B cell (primary cell): ENCODE measurements at regions not wholly inside any gene's neighbourhood (a gene's known extent, or its start where the extent isn't known, plus 50 kb on each side); places are given as distances from the start of the nearest gene placed in this dataset.

Experiments
- ATAC-seq: fragments of 200-7000 bp; cut with Tn5 transposase; one replicate; pipeline ENCODE4 v1.10.0; 2021; ENCODE audit warnings: low read depth, mild to moderate bottlenecking, moderate number of reproducible peaks, moderate library complexity
- CTCF ChIA-PET: fragments of 350-600 bp; sonication (Branson Sonifier 250); formaldehyde crosslinking; loops from one replicate; lab custom pipeline; 2021; ENCODE audit warnings: antibody characterized with exemption, inconsistent platforms; lab: Charles Lee
- POLR2A ChIA-PET: fragments of 350-600 bp; sonication (Branson Sonifier 250); formaldehyde crosslinking; loops from one replicate; lab custom pipeline; 2021; ENCODE audit warnings: antibody characterized with exemption; lab: Charles Lee
- DNase-seq: peaks from one replicate; pipeline ENCODE4 v3.0.0; 2013
- H2AFZ ChIP-seq: 2 replicates; pipeline ENCODE4 v1.6.1; 2012; ENCODE audit warnings: mild to moderate bottlenecking, low read depth, low read length; ENCODE audit not compliant: insufficient read depth, poor library complexity, severe bottlenecking
- H3K27ac ChIP-seq, 2 donors: 1 replicate in 1 of 2; 2 replicates in 1 of 2; pipeline ENCODE4 v1.5.1; 2012 to 2013; ENCODE audit warnings: low read length in 2 of 2, mild to moderate bottlenecking in 2 of 2, moderate library complexity in 1 of 2
- H3K27me3 ChIP-seq, 4 experiments: fragments of 200-600 bp in 1 of 4; sonication (generic) in 1 of 4; replicated peaks in 1 of 4; 1 replicate in 2 of 4; 2 replicates in 2 of 4; pipeline versions ENCODE4 v1.6.1 to v1.7.0; 2013 to 2016; ENCODE audit warnings: low read length in 3 of 4, mild to moderate bottlenecking in 2 of 4, mixed read lengths in 1 of 4, moderate library complexity in 1 of 4; ENCODE audit not compliant: insufficient read depth in 4 of 4, control insufficient read depth in 3 of 4; ENCODE audit errors: control extremely low read depth in 1 of 4
- H3K36me3 ChIP-seq, 2 experiments: replicated peaks in 1 of 2; 1 replicate in 1 of 2; 2 replicates in 1 of 2; pipeline versions ENCODE4 v1.6.1 to v1.7.1; 2013; ENCODE audit warnings: low read length in 1 of 2; ENCODE audit not compliant: insufficient read depth in 2 of 2, control insufficient read depth in 1 of 2; ENCODE audit errors: control extremely low read depth in 1 of 2, extremely low read depth in 1 of 2
- H3K4me1 ChIP-seq, 2 donors: fragments of 200-600 bp in 1 of 2; sonication (generic) in 1 of 2; 1 replicate in 1 of 2; 2 replicates in 1 of 2; pipeline versions ENCODE4 v1.5.1 to v1.6.1; 2013 to 2017; ENCODE audit warnings: low read length in 2 of 2; ENCODE audit not compliant: control insufficient read depth in 2 of 2, insufficient read depth in 2 of 2
- H3K4me2 ChIP-seq: replicated peaks from 2 replicates; pipeline ENCODE3; 2012; ENCODE audit warnings: mild to moderate bottlenecking, low read depth, low read length; ENCODE audit not compliant: poor library complexity, severe bottlenecking
- H3K4me3 ChIP-seq, 5 experiments: fragments of 200-600 bp in 1 of 5; sonication (generic) in 1 of 5; 1 replicate in 3 of 5; 2 replicates in 2 of 5; pipeline versions ENCODE4 v1.5.1 to v1.7.0; 2011 to 2016; ENCODE audit warnings: low read length in 4 of 5, mild to moderate bottlenecking in 4 of 5, low read depth in 2 of 5, control low read depth in 1 of 5, moderate library complexity in 1 of 5; ENCODE audit not compliant: insufficient read depth in 1 of 5; ENCODE audit errors: control extremely low read depth in 1 of 5, extremely low read depth in 1 of 5
- H3K79me2 ChIP-seq: fragments of 200-600 bp; sonication (generic); one replicate; pipeline ENCODE4 v1.6.0; 2016; ENCODE audit warnings: low read length; ENCODE audit not compliant: control insufficient read depth, insufficient read depth
- H3K9ac ChIP-seq: fragments of 200-600 bp; sonication (generic); 2 replicates; pipeline ENCODE4 v1.6.1; 2017; ENCODE audit warnings: mild to moderate bottlenecking, low read length, moderate library complexity
- H3K9me3 ChIP-seq, 3 donors: one replicate each; pipeline versions ENCODE4 v1.6.1 to v1.7.1; 2013; ENCODE audit warnings: low read length in 2 of 3; ENCODE audit not compliant: control insufficient read depth in 2 of 3, insufficient read depth in 1 of 3; ENCODE audit errors: control extremely low read depth in 1 of 3
- H4K20me1 ChIP-seq: 2 replicates; pipeline ENCODE4 v1.6.0; 2012; ENCODE audit warnings: mild to moderate bottlenecking, low read length; ENCODE audit not compliant: insufficient read depth, control insufficient read depth, poor library complexity, severe bottlenecking
- H3K27ac Mint-ChIP-seq: one replicate; pipeline ENCODE4 v1.8.0; 2021; ENCODE audit warnings: mixed read lengths
- H3K27me3 Mint-ChIP-seq: one replicate; pipeline ENCODE4 v1.8.0; 2021; ENCODE audit warnings: mixed read lengths
- H3K4me1 Mint-ChIP-seq: one replicate; pipeline ENCODE4 v1.8.0; 2021; ENCODE audit warnings: mixed read lengths
- H3K4me3 Mint-ChIP-seq: one replicate; pipeline ENCODE4 v1.8.0; 2021; ENCODE audit warnings: mixed read lengths
- H3K9me3 Mint-ChIP-seq: one replicate; pipeline ENCODE4 v1.8.0; 2022; ENCODE audit warnings: mixed read lengths; ENCODE audit not compliant: insufficient read depth
- EZH2 ChIP-seq: IDR thresholded peaks from 2 replicates; pipeline ENCODE4 v1.6.1; 2012; ENCODE audit warnings: borderline replicate concordance, low read depth, mild to moderate bottlenecking, moderate library complexity, low read length; ENCODE audit not compliant: insufficient read depth, poor library complexity, severe bottlenecking
- WGBS: methylation state at CpG from one replicate; pipeline ENCODE4 v1.1.5; 2013; ENCODE audit warnings: missing lambda C conversion rate; ENCODE audit not compliant: insufficient coverage; 5-methylcytosine and 5-hydroxymethylcytosine counted together
- intact Hi-C: fragments of 100-400 bp; cut with micrococcal nuclease; formaldehyde crosslinking; loops from one replicate; pipeline ENCODE4 v1.10.0; 2022
- TF ChIP-seq, protein P1 (sequence below): fragments of 200-600 bp; IDR thresholded peaks from one replicate; pipeline ENCODE4 v1.8.0; 2022; ENCODE audit warnings: antibody characterized with exemption, mild to moderate bottlenecking

DNA sequence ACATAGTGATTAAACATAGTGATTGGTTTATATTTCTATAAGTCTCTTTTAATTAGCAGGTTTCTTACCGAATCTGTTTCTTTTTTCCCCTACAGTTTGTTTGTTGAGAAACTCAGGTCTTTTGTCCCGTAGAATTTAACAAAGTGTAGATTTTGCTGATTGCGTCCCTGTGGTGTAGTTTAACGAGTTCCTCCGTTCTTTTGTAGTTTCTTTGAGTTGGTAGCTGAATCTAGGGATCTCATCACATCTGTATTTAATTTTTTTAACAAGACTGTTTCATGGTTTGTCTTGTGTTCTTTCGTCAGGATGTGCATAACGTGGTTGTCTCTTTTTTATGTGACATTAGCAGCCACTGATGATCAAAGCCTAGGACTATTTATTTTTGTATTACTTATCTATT lies 111.1 kb downstream of the AKAP11 start:
- Histone ChIP-seq H3K36me3 (no peaks in the 10 kb centered on the region), H3K4me1 (peaks cover 32 to 33% of the 10 kb centered on the region in 2 donors), H3K4me2 (no peak overlapping the region), H4K20me1 (no peaks in the 10 kb centered on the region), H3K79me2 (no peaks in the 10 kb centered on the region), H3K27me3 (no peaks in the 10 kb centered on the region), H3K4me3 (no peak overlapping the region), H2AFZ (no peak overlapping the region), H3K9ac (no peak overlapping the region), H3K27ac (no peak overlapping the region), H3K9me3 (peaks cover 0 to 8% (median 0%) of the 10 kb centered on the region in 3 donors)
- ATAC-seq (no peak), DNase-seq (no peak)
- H3K9me3 Mint-ChIP-seq = no peaks in the 10 kb centered on the region
- H3K4me1 Mint-ChIP-seq = peaks cover 42% of the 10 kb centered on the region
- WGBS = no CpG with 5 or more reads among the region's 7 CpGs
- CTCF ChIA-PET = no interaction called here
- no peaks in the 10 kb centered on the region for H3K27me3 Mint-ChIP-seq
- H3K4me3 Mint-ChIP-seq = no peak overlapping the region
- intact Hi-C loops = no loop called here
- POLR2A ChIA-PET = no interaction called here
- no peak overlapping the region for H3K27ac Mint-ChIP-seq
- TF ChIP-seq, protein P1, sequence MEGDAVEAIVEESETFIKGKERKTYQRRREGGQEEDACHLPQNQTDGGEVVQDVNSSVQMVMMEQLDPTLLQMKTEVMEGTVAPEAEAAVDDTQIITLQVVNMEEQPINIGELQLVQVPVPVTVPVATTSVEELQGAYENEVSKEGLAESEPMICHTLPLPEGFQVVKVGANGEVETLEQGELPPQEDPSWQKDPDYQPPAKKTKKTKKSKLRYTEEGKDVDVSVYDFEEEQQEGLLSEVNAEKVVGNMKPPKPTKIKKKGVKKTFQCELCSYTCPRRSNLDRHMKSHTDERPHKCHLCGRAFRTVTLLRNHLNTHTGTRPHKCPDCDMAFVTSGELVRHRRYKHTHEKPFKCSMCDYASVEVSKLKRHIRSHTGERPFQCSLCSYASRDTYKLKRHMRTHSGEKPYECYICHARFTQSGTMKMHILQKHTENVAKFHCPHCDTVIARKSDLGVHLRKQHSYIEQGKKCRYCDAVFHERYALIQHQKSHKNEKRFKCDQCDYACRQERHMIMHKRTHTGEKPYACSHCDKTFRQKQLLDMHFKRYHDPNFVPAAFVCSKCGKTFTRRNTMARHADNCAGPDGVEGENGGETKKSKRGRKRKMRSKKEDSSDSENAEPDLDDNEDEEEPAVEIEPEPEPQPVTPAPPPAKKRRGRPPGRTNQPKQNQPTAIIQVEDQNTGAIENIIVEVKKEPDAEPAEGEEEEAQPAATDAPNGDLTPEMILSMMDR = no peak
- no peak for TF ChIP-seq EZH2

DNA sequence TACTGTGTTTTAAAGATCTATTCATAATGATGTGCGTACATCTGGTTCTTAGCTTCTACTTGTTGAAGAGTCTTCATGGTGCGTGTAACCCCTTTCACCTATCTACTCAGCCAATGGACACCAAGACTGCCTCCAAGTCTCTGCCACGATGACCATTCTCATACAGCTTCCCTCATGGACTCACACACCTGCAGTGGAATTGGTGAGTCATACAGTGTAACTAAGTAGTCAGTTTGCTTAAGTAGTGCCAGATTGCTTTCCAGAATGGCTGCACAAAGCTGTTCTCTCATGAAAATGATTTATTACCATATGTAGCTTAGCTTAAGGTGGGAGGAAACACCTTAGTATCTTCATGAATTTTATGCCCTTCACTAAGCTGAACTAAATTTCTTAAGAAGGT lies 112.3 kb downstream of the AKAP11 start:
- H3K27me3 ChIP-seq = no peaks in the 10 kb centered on the region
- DNase-seq = no peak
- no CpG with 5 or more reads among the region's 3 CpGs for WGBS
- peaks cover 20 to 25% of the 10 kb centered on the region in 2 donors for H3K4me1 ChIP-seq
- Mint-ChIP-seq H3K4me1 (peaks cover 34% of the 10 kb centered on the region), H3K27ac (no peak overlapping the region), H3K4me3 (no peak overlapping the region), H3K9me3 (no peaks in the 10 kb centered on the region), H3K27me3 (no peaks in the 10 kb centered on the region)
- H3K9me3 ChIP-seq = peaks cover 0 to 8% (median 0%) of the 10 kb centered on the region in 3 donors
- TF ChIP-seq, protein P1 = no peak
- TF ChIP-seq EZH2 = no peak
- ChIA-PET CTCF (interaction anchor here (0.9 kb wide), 1 partner anchor 15 kb away, joined by 4 read pairs; no protein-coding TSS in a partner anchor), POLR2A (no interaction called here)
- no peak overlapping the region for H3K27ac ChIP-seq
- ATAC-seq = no peak
- H3K4me2 ChIP-seq = no peak overlapping the region
- H3K9ac ChIP-seq = no peak overlapping the region
- H3K36me3 ChIP-seq = no peaks in the 10 kb centered on the region
- no peak overlapping the region for H3K4me3 ChIP-seq
- H2AFZ ChIP-seq = no peak overlapping the region
- H3K79me2 ChIP-seq = no peaks in the 10 kb centered on the region
- no peaks in the 10 kb centered on the region for H4K20me1 ChIP-seq
- intact Hi-C loops = no loop called here
